Thyroid gland (tissue), 4 donors: ENCODE measurements at regions not wholly inside any gene's neighbourhood (a gene's known extent, or its start where the extent isn't known, plus 50 kb on each side); places are given as distances from the start of the nearest gene placed in this dataset.

Experiments used
- DNase-seq, 2 donors: peaks; one replicate each; pipeline ENCODE4 v3.0.0-alpha.2; 2019
- H3K27ac ChIP-seq, 3 donors: fragments of 200-600 bp; sonication (generic); 1 replicate in 2 of 3; 2 replicates in 1 of 3; pipeline ENCODE4 v1.5.1; 2016 to 2019; ENCODE audit warnings: mild to moderate bottlenecking in 1 of 3, moderate library complexity in 1 of 3
- H3K27me3 ChIP-seq: fragments of 200-600 bp; sonication (generic); one replicate; pipeline ENCODE4 v1.5.1; 2019
- H3K36me3 ChIP-seq, 2 donors: fragments of 200-600 bp; sonication (generic); one replicate each; pipeline ENCODE4 v1.5.1; 2016 to 2019
- H3K4me1 ChIP-seq, 2 donors: fragments of 200-600 bp; sonication (generic); one replicate each; pipeline ENCODE4 v1.5.1; 2017 to 2019
- H3K4me3 ChIP-seq, 3 donors: fragments of 200-600 bp; sonication (generic); replicated peaks in 1 of 3; 1 replicate in 2 of 3; 2 replicates in 1 of 3; pipeline ENCODE4 v1.5.1; 2016; ENCODE audit warnings: mild to moderate bottlenecking in 1 of 3
- H3K9me3 ChIP-seq: fragments of 200-600 bp; sonication (generic); one replicate; pipeline ENCODE4 v1.5.1; 2017
- CTCF ChIP-seq, 6 experiments: fragments of 200-600 bp in 3 of 6; fragments of 450-650 bp in 3 of 6; sonication (generic) in 3 of 6; IDR thresholded peaks; one replicate each; pipeline ENCODE4 v1.5.1; 2016 to 2019; ENCODE audit warnings: antibody characterized with exemption in 6 of 6, mild to moderate bottlenecking in 2 of 6, inconsistent platforms in 1 of 6, moderate library complexity in 1 of 6
- POLR2A ChIP-seq, 2 donors: fragments of 450-650 bp; IDR thresholded peaks; one replicate each; pipeline ENCODE4 v1.6.1; 2017; ENCODE audit warnings: antibody characterized with exemption in 2 of 2, mild to moderate bottlenecking in 2 of 2, moderate library complexity in 1 of 2
- WGBS, 2 donors: methylation state at CpG; one replicate each; pipeline ENCODE4 v1.1.5; 2017; 5-methylcytosine and 5-hydroxymethylcytosine counted together
- intact Hi-C: fragments of 100-400 bp; cut with DNase I; formaldehyde crosslinking; loops from one replicate; pipeline ENCODE4 v1.15.1; 2023

- DNase-seq: no peak
- WGBS, 2 donors: 82 to 87% methylated on average over 2 of the region's 2 CpGs
- no peak overlapping the region for H3K4me3 ChIP-seq
- no peak overlapping the region for H3K27ac ChIP-seq
- no peaks in the 10 kb centered on the region for H3K4me1 ChIP-seq
- TF ChIP-seq POLR2A (IDR thresholded peaks at IDR 0.05) (no peak), CTCF (IDR thresholded peaks at IDR 0.05) (no peak)
- no peaks in the 10 kb centered on the region for H3K36me3 ChIP-seq
- intact Hi-C loops: no loop called here
- no peaks in the 10 kb centered on the region for H3K9me3 ChIP-seq
- H3K27me3 ChIP-seq: no peaks in the 10 kb centered on the region
Measured at GRCh38 chr4:19402581-19403065, 849.1 kb upstream of the SLIT2 start.

- no peak overlapping the region for H3K27ac ChIP-seq
- no peaks in the 10 kb centered on the region for H3K36me3 ChIP-seq
- TF ChIP-seq POLR2A (IDR thresholded peaks at IDR 0.05) (no peak), CTCF (IDR thresholded peaks at IDR 0.05) (no peak)
- H3K4me3 ChIP-seq: no peak overlapping the region
- no peaks in the 10 kb centered on the region for H3K9me3 ChIP-seq
- DNase-seq: no peak
- no peaks in the 10 kb centered on the region for H3K27me3 ChIP-seq
- intact Hi-C loops: no loop called here
- WGBS, 2 donors: 90 to 93% methylated on average over 1 of the region's 1 CpG
- H3K4me1 ChIP-seq: no peaks in the 10 kb centered on the region
Measured at GRCh38 chr4:19401301-19402080, 850.2 kb upstream of the SLIT2 start.

GRCh38 chr4:19400820-19401219, 850.9 kb upstream of the SLIT2 start:
- Histone ChIP-seq H3K9me3 (no peaks in the 10 kb centered on the region), H3K4me1 (no peaks in the 10 kb centered on the region), H3K4me3 (no peak overlapping the region), H3K27ac (no peak overlapping the region), H3K27me3 (no peaks in the 10 kb centered on the region), H3K36me3 (no peaks in the 10 kb centered on the region)
- intact Hi-C loops: no loop called here
- TF ChIP-seq CTCF (IDR thresholded peaks at IDR 0.05) (no peak), POLR2A (IDR thresholded peaks at IDR 0.05) (no peak)
- 81 to 89% methylated on average over 1 of the region's 1 CpG for WGBS, 2 donors
- no peak for DNase-seq

GRCh38 chr4:19399001-19399400, 852.7 kb upstream of the SLIT2 start:
- intact Hi-C loops: no loop called here
- DNase-seq: no peak
- TF ChIP-seq CTCF (IDR thresholded peaks at IDR 0.05): no peak
- TF ChIP-seq POLR2A (IDR thresholded peaks at IDR 0.05): no peak
- no peaks in the 10 kb centered on the region for H3K9me3 ChIP-seq
- no peak overlapping the region for H3K4me3 ChIP-seq
- no peaks in the 10 kb centered on the region for H3K36me3 ChIP-seq
- H3K4me1 ChIP-seq: no peaks in the 10 kb centered on the region
- H3K27me3 ChIP-seq: no peaks in the 10 kb centered on the region
- no peak overlapping the region for H3K27ac ChIP-seq

- Histone ChIP-seq H3K4me1 (peaks cover 0 to 3% of the 10 kb centered on the region in 2 donors), H3K27me3 (no peaks in the 10 kb centered on the region), H3K4me3 (no peak overlapping the region), H3K36me3 (no peaks in the 10 kb centered on the region), H3K9me3 (no peaks in the 10 kb centered on the region), H3K27ac (no peak overlapping the region)
- intact Hi-C loops: no loop called here
- TF ChIP-seq CTCF (IDR thresholded peaks at IDR 0.05): no peak
- TF ChIP-seq POLR2A (IDR thresholded peaks at IDR 0.05): no peak
- DNase-seq: no peak
- 49 to 61% methylated on average over 2 of the region's 2 CpGs for WGBS, 2 donors
Measured at GRCh38 chr4:19386786-19387185, 864.9 kb upstream of the SLIT2 start.
